ENCODE measurements at regions not wholly inside any gene's neighbourhood (a gene's known extent, or its start where the extent isn't known, plus 50 kb on each side); places are given as distances from the start of the nearest gene placed in this dataset.

DNA sequence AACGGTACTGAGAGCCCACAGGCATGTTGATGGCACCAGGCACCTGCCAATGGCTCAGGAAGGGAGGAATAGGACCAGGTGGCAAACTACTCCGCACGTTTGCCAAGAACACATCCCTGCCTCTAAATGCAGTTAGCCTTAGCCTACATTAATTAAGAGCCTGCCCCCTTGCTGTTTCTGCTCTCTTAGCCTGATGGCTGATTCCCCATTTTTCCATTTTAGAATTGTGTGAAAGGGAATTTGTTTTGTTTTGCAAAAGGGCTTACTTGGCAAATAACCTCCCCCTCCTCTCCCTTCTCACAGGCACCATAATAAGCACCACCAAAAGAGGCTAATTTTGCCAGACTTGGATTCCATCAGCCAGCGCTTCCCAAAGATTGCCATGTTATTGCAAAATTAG lies 1203.2 kb downstream of the SORCS3 start:
- no peak overlapping the region for H3K9ac ChIP-seq (ENCODE audit: low read length)
- H3K4me1 ChIP-seq (ENCODE audit: low read length): no peaks in the 10 kb centered on the region
- no peak overlapping the region for H3K27ac ChIP-seq (ENCODE audit: low read length)
- no peaks in the 10 kb centered on the region for H3K9me3 ChIP-seq (ENCODE audit: insufficient read depth, low read length)
- H3K4me2 ChIP-seq (ENCODE audit: low read length): no peak overlapping the region
- TF ChIP-seq CTCF (IDR thresholded peaks at IDR 0.05; ENCODE audit: low read depth, low read length) (no peak), EZH2phosphoT487 (IDR thresholded peaks at IDR 0.05; ENCODE audit: low read depth) (no peak)
- no peaks in the 10 kb centered on the region for H4K20me1 ChIP-seq (ENCODE audit: insufficient read depth, low read length)
- H3K4me3 ChIP-seq (ENCODE audit: low read length): no peak overlapping the region
- H2AFZ ChIP-seq (ENCODE audit: low read depth, low read length): no peak overlapping the region
- H3K27me3 ChIP-seq (ENCODE audit: low read depth, low read length): no peaks in the 10 kb centered on the region
- no peaks in the 10 kb centered on the region for H3K36me3 ChIP-seq (replicated peaks; ENCODE audit: low read depth, low read length)
- no peaks in the 10 kb centered on the region for H3K79me2 ChIP-seq (ENCODE audit: low read length)

DNA sequence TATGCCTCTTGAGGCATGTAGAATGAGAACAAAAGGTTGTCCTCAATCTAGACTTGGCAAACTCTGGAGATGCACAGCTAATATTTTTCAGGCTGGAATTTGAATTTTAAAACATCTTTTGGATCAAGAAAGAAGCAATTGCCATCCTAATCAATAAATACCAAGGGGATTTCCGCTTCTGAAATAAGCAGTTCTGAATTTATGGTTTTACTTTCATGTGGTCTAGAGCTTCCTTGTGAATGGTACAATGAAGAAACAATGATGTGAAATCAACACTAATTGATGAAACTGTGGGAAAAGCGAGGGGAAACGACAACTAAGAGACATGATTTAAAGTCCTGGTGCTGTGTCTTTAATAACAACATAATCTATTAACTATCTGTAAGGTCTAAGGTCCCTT lies 1202.7 kb downstream of the SORCS3 start:
- no peaks in the 10 kb centered on the region for H3K79me2 ChIP-seq (ENCODE audit: low read length)
- no peak overlapping the region for H3K9ac ChIP-seq (ENCODE audit: low read length)
- no peak overlapping the region for H3K4me2 ChIP-seq (ENCODE audit: low read length)
- H3K4me1 ChIP-seq (ENCODE audit: low read length): no peaks in the 10 kb centered on the region
- TF ChIP-seq CTCF (IDR thresholded peaks at IDR 0.05; ENCODE audit: low read depth, low read length) (no peak), EZH2phosphoT487 (IDR thresholded peaks at IDR 0.05; ENCODE audit: low read depth) (no peak)
- no peaks in the 10 kb centered on the region for H3K36me3 ChIP-seq (replicated peaks; ENCODE audit: low read depth, low read length)
- no peak overlapping the region for H3K27ac ChIP-seq (ENCODE audit: low read length)
- H3K27me3 ChIP-seq (ENCODE audit: low read depth, low read length): no peaks in the 10 kb centered on the region
- no peak overlapping the region for H2AFZ ChIP-seq (ENCODE audit: low read depth, low read length)
- H4K20me1 ChIP-seq (ENCODE audit: insufficient read depth, low read length): no peaks in the 10 kb centered on the region
- H3K9me3 ChIP-seq (ENCODE audit: insufficient read depth, low read length): no peaks in the 10 kb centered on the region
- H3K4me3 ChIP-seq (ENCODE audit: low read length): no peak overlapping the region

GRCh38 chr10:105840288-105840770 lies 1199.2 kb downstream of the SORCS3 start:
- no peak overlapping the region for H3K27ac ChIP-seq (ENCODE audit: low read length)

GRCh38 chr10:105838392-105838791 lies 1197.3 kb downstream of the SORCS3 start:
- peak overlapping the region; percentile 48 for H3K4me2 ChIP-seq (ENCODE audit: low read length)
- H3K9ac ChIP-seq (ENCODE audit: low read length): no peak overlapping the region
- 0 out of 2 replicates have a peak overlapping the region, but pooled peaks have one; percentile 18 for H2AFZ ChIP-seq (ENCODE audit: low read depth, low read length)
- no peaks in the 10 kb centered on the region for H3K9me3 ChIP-seq (ENCODE audit: insufficient read depth, low read length)
- no peaks in the 10 kb centered on the region for H3K79me2 ChIP-seq (ENCODE audit: low read length)
- H3K4me3 ChIP-seq (ENCODE audit: low read length): peak overlapping the region; percentile 51
- TF ChIP-seq CTCF (IDR thresholded peaks at IDR 0.05; ENCODE audit: low read depth, low read length) (no peak), EZH2phosphoT487 (IDR thresholded peaks at IDR 0.05; ENCODE audit: low read depth) (no peak)
- H3K36me3 ChIP-seq (replicated peaks; ENCODE audit: low read depth, low read length): no peaks in the 10 kb centered on the region
- H3K27me3 ChIP-seq (ENCODE audit: low read depth, low read length): no peaks in the 10 kb centered on the region
- no peak overlapping the region for H3K27ac ChIP-seq (ENCODE audit: low read length)
- peaks cover 3% of the 10 kb centered on the region; the same call in 1 of the 2 replicates for H3K4me1 ChIP-seq (ENCODE audit: low read length)
- no peaks in the 10 kb centered on the region for H4K20me1 ChIP-seq (ENCODE audit: insufficient read depth, low read length)

More at GRCh38 chr10:105840288-105840770, 1199.2 kb downstream of the SORCS3 start:
- no peaks in the 10 kb centered on the region for H3K9me3 ChIP-seq (ENCODE audit: insufficient read depth, low read length)
- H2AFZ ChIP-seq (ENCODE audit: low read depth, low read length): peak overlapping the region; percentile 39; the same call in 1 of the 2 replicates
- 0 out of 2 replicates have a peak overlapping the region, but pooled peaks have one; percentile 6 for H3K4me2 ChIP-seq (ENCODE audit: low read length)
- H3K9ac ChIP-seq (ENCODE audit: low read length): no peak overlapping the region
- peaks cover 3% of the 10 kb centered on the region; the same call in 1 of the 2 replicates for H3K4me1 ChIP-seq (ENCODE audit: low read length)
- no peaks in the 10 kb centered on the region for H3K36me3 ChIP-seq (replicated peaks; ENCODE audit: low read depth, low read length)
- no peak for TF ChIP-seq CTCF (IDR thresholded peaks at IDR 0.05; ENCODE audit: low read depth, low read length)
- TF ChIP-seq EZH2phosphoT487 (IDR thresholded peaks at IDR 0.05; ENCODE audit: low read depth): no peak
- H3K4me3 ChIP-seq (ENCODE audit: low read length): no peak overlapping the region
- no peaks in the 10 kb centered on the region for H4K20me1 ChIP-seq (ENCODE audit: insufficient read depth, low read length)
- H3K79me2 ChIP-seq (ENCODE audit: low read length): no peaks in the 10 kb centered on the region
- H3K27me3 ChIP-seq (ENCODE audit: low read depth, low read length): no peaks in the 10 kb centered on the region

Measured in OCI-LY3 (cell line).